ENCODE measurements at regions not wholly inside any gene's neighbourhood (a gene's known extent, or its start where the extent isn't known, plus 50 kb on each side); places are given as distances from the start of the nearest gene placed in this dataset.

DNA sequence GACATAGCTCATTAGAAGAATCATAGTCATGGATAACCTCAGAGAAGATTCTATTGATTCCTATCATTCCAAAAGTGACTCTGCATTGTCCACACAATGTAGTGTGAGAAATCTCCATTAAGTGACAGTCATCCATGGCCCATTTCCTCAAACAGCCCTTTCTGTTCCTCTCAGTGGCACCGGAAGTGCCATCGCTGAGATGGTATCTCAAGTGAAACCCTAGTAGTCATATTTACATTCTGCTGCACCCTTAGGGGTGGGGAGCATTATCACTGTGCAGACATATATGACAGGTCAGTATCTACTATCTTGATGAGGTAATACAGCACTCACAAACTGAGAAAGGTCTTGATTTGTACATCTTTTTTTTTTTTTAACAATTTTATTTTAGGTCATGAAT is 55.4 kb upstream of the MIER3 start:
- TF ChIP-seq, protein P1, sequence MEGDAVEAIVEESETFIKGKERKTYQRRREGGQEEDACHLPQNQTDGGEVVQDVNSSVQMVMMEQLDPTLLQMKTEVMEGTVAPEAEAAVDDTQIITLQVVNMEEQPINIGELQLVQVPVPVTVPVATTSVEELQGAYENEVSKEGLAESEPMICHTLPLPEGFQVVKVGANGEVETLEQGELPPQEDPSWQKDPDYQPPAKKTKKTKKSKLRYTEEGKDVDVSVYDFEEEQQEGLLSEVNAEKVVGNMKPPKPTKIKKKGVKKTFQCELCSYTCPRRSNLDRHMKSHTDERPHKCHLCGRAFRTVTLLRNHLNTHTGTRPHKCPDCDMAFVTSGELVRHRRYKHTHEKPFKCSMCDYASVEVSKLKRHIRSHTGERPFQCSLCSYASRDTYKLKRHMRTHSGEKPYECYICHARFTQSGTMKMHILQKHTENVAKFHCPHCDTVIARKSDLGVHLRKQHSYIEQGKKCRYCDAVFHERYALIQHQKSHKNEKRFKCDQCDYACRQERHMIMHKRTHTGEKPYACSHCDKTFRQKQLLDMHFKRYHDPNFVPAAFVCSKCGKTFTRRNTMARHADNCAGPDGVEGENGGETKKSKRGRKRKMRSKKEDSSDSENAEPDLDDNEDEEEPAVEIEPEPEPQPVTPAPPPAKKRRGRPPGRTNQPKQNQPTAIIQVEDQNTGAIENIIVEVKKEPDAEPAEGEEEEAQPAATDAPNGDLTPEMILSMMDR (IDR thresholded peaks at IDR 0.05): no peak
- TF ChIP-seq POLR2A (IDR thresholded peaks at IDR 0.05): no peak

All from esophagus squamous epithelium (tissue), 4 donors.